H9 (cell line): ENCODE measurements at regions not wholly inside any gene's neighbourhood (a gene's known extent, or its start where the extent isn't known, plus 50 kb on each side); places are given as distances from the start of the nearest gene placed in this dataset.

Experiments
- DNase-seq: peaks from one replicate; pipeline ENCODE4 v3.0.0-alpha.2; 2017
- H2AFZ ChIP-seq: one replicate; pipeline ENCODE4 v1.6.1; 2013; ENCODE audit warnings: mild to moderate bottlenecking, low read length, control low read depth, moderate library complexity
- H2AK5ac ChIP-seq: 2 replicates; pipeline ENCODE4 v1.6.1; 2013; ENCODE audit warnings: low read length, control low read depth, mixed read lengths; ENCODE audit not compliant: insufficient read length
- H2BK120ac ChIP-seq: one replicate; pipeline ENCODE4 v1.6.1; 2013; ENCODE audit warnings: low read depth, mild to moderate bottlenecking, low read length, control low read depth, inconsistent platforms; ENCODE audit not compliant: poor library complexity, severe bottlenecking
- H2BK12ac ChIP-seq: 2 replicates; pipeline ENCODE4 v1.6.1; 2013; ENCODE audit warnings: low read length, control low read depth, mixed read lengths, low read depth; ENCODE audit not compliant: insufficient read length
- H2BK15ac ChIP-seq: 2 replicates; pipeline ENCODE4 v1.6.1; 2013; ENCODE audit warnings: low read depth, low read length, control low read depth
- H2BK20ac ChIP-seq: one replicate; pipeline ENCODE4 v1.6.1; 2013; ENCODE audit warnings: low read depth, mild to moderate bottlenecking, low read length, control low read depth, inconsistent platforms; ENCODE audit not compliant: poor library complexity, severe bottlenecking
- H2BK5ac ChIP-seq: 2 replicates; pipeline ENCODE4 v1.6.1; 2013; ENCODE audit warnings: low read length, control low read depth, mixed read lengths; ENCODE audit not compliant: insufficient read length
- H3K14ac ChIP-seq: 2 replicates; pipeline ENCODE4 v1.6.1; 2013; ENCODE audit warnings: low read length, control low read depth; ENCODE audit not compliant: insufficient read depth
- H3K18ac ChIP-seq: 2 replicates; pipeline ENCODE4 v1.6.1; 2013; ENCODE audit warnings: low read depth, mild to moderate bottlenecking, mixed read lengths, low read length, control low read depth; ENCODE audit not compliant: insufficient read length
- H3K23ac ChIP-seq: 2 replicates; pipeline ENCODE4 v1.6.1; 2013; ENCODE audit warnings: low read length, control low read depth, mixed read lengths, low read depth; ENCODE audit not compliant: insufficient read length
- H3K23me2 ChIP-seq: 2 replicates; pipeline ENCODE4 v1.6.1; 2013; ENCODE audit warnings: low read depth, mild to moderate bottlenecking, mixed read lengths, low read length, control low read depth; ENCODE audit not compliant: insufficient read length, poor library complexity, severe bottlenecking
- H3K27ac ChIP-seq: 2 replicates; pipeline ENCODE4 v1.5.1; 2013; ENCODE audit warnings: low read length, control low read depth, mixed read lengths, low read depth; ENCODE audit not compliant: insufficient read length
- H3K27me3 ChIP-seq: 2 replicates; pipeline ENCODE4 v1.6.1; 2013; ENCODE audit warnings: low read length, control low read depth, inconsistent platforms; ENCODE audit not compliant: insufficient read depth
- H3K4ac ChIP-seq: 2 replicates; pipeline ENCODE4 v1.6.1; 2013; ENCODE audit warnings: low read depth, mild to moderate bottlenecking, control low read depth, inconsistent platforms, low read length, moderate library complexity
- H3K4me1 ChIP-seq: 2 replicates; pipeline ENCODE4 v1.6.1; 2013; ENCODE audit warnings: low read length, control low read depth, inconsistent platforms; ENCODE audit not compliant: insufficient read depth
- H3K4me2 ChIP-seq: 2 replicates; pipeline ENCODE4 v1.6.1; 2013; ENCODE audit warnings: low read length, control low read depth, mixed read lengths; ENCODE audit not compliant: insufficient read length, insufficient read depth
- H3K56ac ChIP-seq: 2 replicates; pipeline ENCODE4 v1.6.1; 2013; ENCODE audit warnings: low read depth, mild to moderate bottlenecking, mixed read lengths, low read length, control low read depth; ENCODE audit not compliant: insufficient read length
- H3K79me1 ChIP-seq: 2 replicates; pipeline ENCODE4 v1.6.1; 2013; ENCODE audit warnings: low read depth, mild to moderate bottlenecking, moderate library complexity, low read length, control low read depth, inconsistent platforms; ENCODE audit not compliant: insufficient read depth, poor library complexity, severe bottlenecking
- H3K79me2 ChIP-seq: 2 replicates; pipeline ENCODE4 v1.6.1; 2013; ENCODE audit warnings: low read length, control low read depth, inconsistent platforms; ENCODE audit not compliant: insufficient read depth
- H3K9ac ChIP-seq: 2 replicates; pipeline ENCODE4 v1.6.1; 2013; ENCODE audit warnings: low read length, control low read depth, mixed read lengths; ENCODE audit not compliant: insufficient read length; ENCODE audit errors: extremely low read depth
- H3K9me3 ChIP-seq: one replicate; pipeline ENCODE4 v1.6.1; 2013; ENCODE audit warnings: low read depth, low read length, inconsistent platforms; ENCODE audit not compliant: control insufficient read depth
- H3T11ph ChIP-seq: one replicate; pipeline ENCODE4 v1.6.1; 2013; ENCODE audit warnings: mild to moderate bottlenecking, low read length, control low read depth, inconsistent platforms
- H4K20me1 ChIP-seq: one replicate; pipeline ENCODE4 v1.6.1; 2013; ENCODE audit not compliant: control insufficient read depth, insufficient read length, insufficient read depth
- H4K5ac ChIP-seq: 2 replicates; pipeline ENCODE4 v1.6.1; 2013; ENCODE audit warnings: low read depth, mild to moderate bottlenecking, mixed read lengths, low read length, control low read depth; ENCODE audit not compliant: insufficient read length
- H4K8ac ChIP-seq: replicated peaks from 2 replicates; pipeline ENCODE4 v1.6.1; 2013; ENCODE audit warnings: low read length, control low read depth, mixed read lengths, low read depth; ENCODE audit not compliant: insufficient read length
- H4K91ac ChIP-seq: 2 replicates; pipeline ENCODE4 v1.6.1; 2013; ENCODE audit warnings: low read depth, mild to moderate bottlenecking, moderate library complexity, mixed read lengths, low read length, control low read depth; ENCODE audit not compliant: insufficient read length
- H3K27ac Mint-ChIP-seq, 3 experiments: 2 replicates in 2 of 3; 3 replicates in 1 of 3; pipeline ENCODE4 v1.8.0; 2020 to 2021; ENCODE audit warnings: mixed read lengths in 3 of 3, mild to moderate bottlenecking in 1 of 3, moderate library complexity in 1 of 3
- H3K27me3 Mint-ChIP-seq: 2 replicates; pipeline ENCODE4 v1.8.0; 2021; ENCODE audit warnings: low read depth, mild to moderate bottlenecking, moderate library complexity, mixed read lengths
- H3K36me3 Mint-ChIP-seq, 3 experiments: 2 replicates in 2 of 3; 3 replicates in 1 of 3; pipeline ENCODE4 v1.8.0; 2020 to 2021; ENCODE audit warnings: low read depth in 3 of 3, mixed read lengths in 3 of 3; ENCODE audit not compliant: insufficient read depth in 1 of 3
- H3K4me1 Mint-ChIP-seq, 2 experiments: 2 replicates each; pipeline ENCODE4 v1.8.0; 2020; ENCODE audit warnings: mixed read lengths in 2 of 2
- H3K4me3 Mint-ChIP-seq, 2 experiments: 2 replicates in 1 of 2; 3 replicates in 1 of 2; pipeline ENCODE4 v1.8.0; 2020 to 2021; ENCODE audit warnings: mild to moderate bottlenecking in 2 of 2, mixed read lengths in 2 of 2, moderate library complexity in 1 of 2
- H3K9me3 Mint-ChIP-seq, 2 experiments: 2 replicates in 1 of 2; 3 replicates in 1 of 2; pipeline ENCODE4 v1.8.0; 2020; ENCODE audit warnings: mild to moderate bottlenecking in 2 of 2, mixed read lengths in 2 of 2, moderate library complexity in 1 of 2
- CTCF ChIP-seq: fragments of 200-600 bp; sonication (generic); conservative IDR thresholded peaks from 3 replicates; pipeline ENCODE4 v1.8.0; 2021; ENCODE audit warnings: antibody characterized with exemption, mild to moderate bottlenecking
- WGBS: extraction: QIAGEN DNeasy Blood & Tissue Kit; methylation state at CpG from one replicate; pipeline ENCODE4 v1.1.7; 2013; ENCODE audit warnings: missing lambda C conversion rate, low lambda C conversion rate, mixed read lengths; ENCODE audit not compliant: insufficient read length; ENCODE audit errors: extremely low coverage; 5-methylcytosine and 5-hydroxymethylcytosine counted together

- H3K9me3 ChIP-seq: no peaks in the 10 kb centered on the region
- Mint-ChIP-seq H3K9me3 (peaks cover 0 to 3% of the 10 kb centered on the region in 2 experiments; a peak in 1 of 5 replicates), H3K27me3 (no peaks in the 10 kb centered on the region), H3K27ac (no peak overlapping the region), H3K4me3 (no peak overlapping the region), H3K36me3 (no peaks in the 10 kb centered on the region), H3K4me1 (no peaks in the 10 kb centered on the region)
- H3K56ac ChIP-seq: no peak overlapping the region
- H3K23ac ChIP-seq: no peak overlapping the region
- H2BK120ac ChIP-seq: no peak overlapping the region
- H4K20me1 ChIP-seq: no peaks in the 10 kb centered on the region
- no peaks in the 10 kb centered on the region for H3K79me1 ChIP-seq
- no peaks in the 10 kb centered on the region for H3K79me2 ChIP-seq
- no peaks in the 10 kb centered on the region for H3K4me1 ChIP-seq
- no peak overlapping the region for H2BK5ac ChIP-seq
- no peak overlapping the region for H2BK15ac ChIP-seq
- H3K27ac ChIP-seq: no peak overlapping the region
- no peak overlapping the region for H3K4me2 ChIP-seq
- no peak overlapping the region for H3T11ph ChIP-seq
- no peak overlapping the region for H3K14ac ChIP-seq
- no peak overlapping the region for H4K5ac ChIP-seq
- no peak overlapping the region for H2BK12ac ChIP-seq
- H2AFZ ChIP-seq: no peak overlapping the region
- no peaks in the 10 kb centered on the region for H3K23me2 ChIP-seq
- H3K18ac ChIP-seq: no peak overlapping the region
- H3K27me3 ChIP-seq: no peaks in the 10 kb centered on the region
- no peak overlapping the region for H2AK5ac ChIP-seq
- TF ChIP-seq CTCF: no peak
- H3K9ac ChIP-seq: no peak overlapping the region
- whole genome bisulfite sequencing: no CpG with 5 or more reads among the region's 1 CpG
- DNase-seq: no peak
- no peak overlapping the region for H2BK20ac ChIP-seq
- no peak overlapping the region for H4K8ac ChIP-seq
- H4K91ac ChIP-seq: no peak overlapping the region
- no peak overlapping the region for H3K4ac ChIP-seq
Measured at GRCh38 chr5:33287242-33287641, 153.5 kb upstream of the TARS1 start.
